ENCODE measurements at regions not wholly inside any gene's neighbourhood (a gene's known extent, or its start where the extent isn't known, plus 50 kb on each side); places are given as distances from the start of the nearest gene placed in this dataset.

GRCh38 chrX:13479452-13479813 is 90.0 kb upstream of the EGFL6 start:
- peaks cover 5% of the 10 kb centered on the region for H3K36me3 Mint-ChIP-seq (ENCODE audit: unreplicated experiment)
- DNase-seq: no peak
- H3K9me3 Mint-ChIP-seq (ENCODE audit: unreplicated experiment): peaks cover 4% of the 10 kb centered on the region
- H3K4me1 Mint-ChIP-seq (ENCODE audit: low read depth, unreplicated experiment): peaks cover 5% of the 10 kb centered on the region
- H3K4me3 Mint-ChIP-seq (ENCODE audit: unreplicated experiment): no peak overlapping the region
- no peak for TF ChIP-seq CTCF (IDR thresholded peaks at IDR 0.05; ENCODE audit: partially characterized antibody, unreplicated experiment)
- peaks cover 1% of the 10 kb centered on the region for H3K27me3 Mint-ChIP-seq (ENCODE audit: unreplicated experiment)
- no peak overlapping the region for H3K27ac Mint-ChIP-seq (ENCODE audit: unreplicated experiment)

- Mint-ChIP-seq H3K27me3 (ENCODE audit: unreplicated experiment) (peaks cover 1% of the 10 kb centered on the region), H3K36me3 (ENCODE audit: unreplicated experiment) (peaks cover 5% of the 10 kb centered on the region), H3K9me3 (ENCODE audit: unreplicated experiment) (peaks cover 4% of the 10 kb centered on the region), H3K27ac (ENCODE audit: unreplicated experiment) (no peak overlapping the region), H3K4me3 (ENCODE audit: unreplicated experiment) (no peak overlapping the region), H3K4me1 (ENCODE audit: low read depth, unreplicated experiment) (peaks cover 8% of the 10 kb centered on the region)
- no peak for DNase-seq
- TF ChIP-seq CTCF (IDR thresholded peaks at IDR 0.05; ENCODE audit: partially characterized antibody, unreplicated experiment): no peak
Measured at GRCh38 chrX:13478740-13479451, 90.5 kb upstream of the EGFL6 start.

GRCh38 chrX:13476384-13476783 is 93.0 kb upstream of the EGFL6 start:
- Mint-ChIP-seq H3K4me1 (ENCODE audit: low read depth, unreplicated experiment) (peaks cover 19% of the 10 kb centered on the region), H3K27me3 (ENCODE audit: unreplicated experiment) (peaks cover 1% of the 10 kb centered on the region), H3K36me3 (ENCODE audit: unreplicated experiment) (peaks cover 5% of the 10 kb centered on the region), H3K9me3 (ENCODE audit: unreplicated experiment) (peaks cover 3% of the 10 kb centered on the region), H3K4me3 (ENCODE audit: unreplicated experiment) (no peak overlapping the region), H3K27ac (ENCODE audit: unreplicated experiment) (no peak overlapping the region)
- DNase-seq: no peak
- TF ChIP-seq CTCF (IDR thresholded peaks at IDR 0.05; ENCODE audit: partially characterized antibody, unreplicated experiment): no peak

GRCh38 chrX:13474164-13474516 is 95.3 kb upstream of the EGFL6 start:
- no peak for TF ChIP-seq CTCF (IDR thresholded peaks at IDR 0.05; ENCODE audit: partially characterized antibody, unreplicated experiment)
- Mint-ChIP-seq H3K9me3 (ENCODE audit: unreplicated experiment) (peaks cover 5% of the 10 kb centered on the region), H3K4me3 (ENCODE audit: unreplicated experiment) (no peak overlapping the region), H3K27ac (ENCODE audit: unreplicated experiment) (no peak overlapping the region), H3K4me1 (ENCODE audit: low read depth, unreplicated experiment) (peaks cover 31% of the 10 kb centered on the region), H3K36me3 (ENCODE audit: unreplicated experiment) (peaks cover 2% of the 10 kb centered on the region), H3K27me3 (ENCODE audit: unreplicated experiment) (no peaks in the 10 kb centered on the region)
- no peak for DNase-seq

- no peak for TF ChIP-seq CTCF (IDR thresholded peaks at IDR 0.05; ENCODE audit: partially characterized antibody, unreplicated experiment)
- no peak for DNase-seq
- H3K27ac Mint-ChIP-seq (ENCODE audit: unreplicated experiment): no peak overlapping the region
- H3K4me1 Mint-ChIP-seq (ENCODE audit: low read depth, unreplicated experiment): peaks cover 31% of the 10 kb centered on the region
- no peak overlapping the region for H3K4me3 Mint-ChIP-seq (ENCODE audit: unreplicated experiment)
- no peaks in the 10 kb centered on the region for H3K27me3 Mint-ChIP-seq (ENCODE audit: unreplicated experiment)
- H3K36me3 Mint-ChIP-seq (ENCODE audit: unreplicated experiment): no peaks in the 10 kb centered on the region
- peaks cover 7% of the 10 kb centered on the region for H3K9me3 Mint-ChIP-seq (ENCODE audit: unreplicated experiment)
Measured at GRCh38 chrX:13473442-13474163, 95.8 kb upstream of the EGFL6 start.
